GM19455 (cell line): ENCODE measurements at regions not wholly inside any gene's neighbourhood (a gene's known extent, or its start where the extent isn't known, plus 50 kb on each side); places are given as distances from the start of the nearest gene placed in this dataset.

Experiments
- ATAC-seq: cut with Tn5 transposase; IDR thresholded peaks from one replicate; pipeline ENCODE4 v1.9.1; 2021; ENCODE audit not compliant: unreplicated experiment

- no peak for ATAC-seq
Measured at GRCh38 chr5:135220394-135221186, 178.4 kb downstream of the MACROH2A1 start.

GRCh38 chr5:135219868-135220267 is 179.2 kb downstream of the MACROH2A1 start:
- no peak for ATAC-seq

- ATAC-seq: no peak
Measured at GRCh38 chr5:135218790-135219568, 180.1 kb downstream of the MACROH2A1 start.

GRCh38 chr5:135218486-135218755 is 180.6 kb downstream of the MACROH2A1 start:
- ATAC-seq: no peak

GRCh38 chr5:135217669-135218485 is 181.2 kb downstream of the MACROH2A1 start:
- no peak for ATAC-seq

GRCh38 chr5:135216471-135217343 is 182.3 kb downstream of the MACROH2A1 start:
- ATAC-seq: no peak

GRCh38 chr5:135215617-135216470 is 181.8 kb upstream of the PITX1 start:
- no peak for ATAC-seq

- ATAC-seq: no peak
Measured at GRCh38 chr5:135214897-135215616, 181.0 kb upstream of the PITX1 start.

GRCh38 chr5:135213466-135214239 is 179.6 kb upstream of the PITX1 start:
- ATAC-seq: no peak

- no peak for ATAC-seq
Measured at GRCh38 chr5:135213027-135213386, 179.0 kb upstream of the PITX1 start.

GRCh38 chr5:135212361-135213026 is 178.5 kb upstream of the PITX1 start:
- ATAC-seq: no peak

GRCh38 chr5:135211791-135212190 is 177.8 kb upstream of the PITX1 start:
- ATAC-seq: no peak

GRCh38 chr5:135211083-135211790 is 177.2 kb upstream of the PITX1 start:
- ATAC-seq: no peak

- ATAC-seq: no peak
Measured at GRCh38 chr5:135210286-135211055, 176.4 kb upstream of the PITX1 start.

GRCh38 chr5:135208903-135209721 is 175.1 kb upstream of the PITX1 start:
- ATAC-seq: no peak

- no peak for ATAC-seq
Measured at GRCh38 chr5:135208555-135208902, 174.5 kb upstream of the PITX1 start.
